ENCODE measurements at regions not wholly inside any gene's neighbourhood (a gene's known extent, or its start where the extent isn't known, plus 50 kb on each side); places are given as distances from the start of the nearest gene placed in this dataset.

DNA sequence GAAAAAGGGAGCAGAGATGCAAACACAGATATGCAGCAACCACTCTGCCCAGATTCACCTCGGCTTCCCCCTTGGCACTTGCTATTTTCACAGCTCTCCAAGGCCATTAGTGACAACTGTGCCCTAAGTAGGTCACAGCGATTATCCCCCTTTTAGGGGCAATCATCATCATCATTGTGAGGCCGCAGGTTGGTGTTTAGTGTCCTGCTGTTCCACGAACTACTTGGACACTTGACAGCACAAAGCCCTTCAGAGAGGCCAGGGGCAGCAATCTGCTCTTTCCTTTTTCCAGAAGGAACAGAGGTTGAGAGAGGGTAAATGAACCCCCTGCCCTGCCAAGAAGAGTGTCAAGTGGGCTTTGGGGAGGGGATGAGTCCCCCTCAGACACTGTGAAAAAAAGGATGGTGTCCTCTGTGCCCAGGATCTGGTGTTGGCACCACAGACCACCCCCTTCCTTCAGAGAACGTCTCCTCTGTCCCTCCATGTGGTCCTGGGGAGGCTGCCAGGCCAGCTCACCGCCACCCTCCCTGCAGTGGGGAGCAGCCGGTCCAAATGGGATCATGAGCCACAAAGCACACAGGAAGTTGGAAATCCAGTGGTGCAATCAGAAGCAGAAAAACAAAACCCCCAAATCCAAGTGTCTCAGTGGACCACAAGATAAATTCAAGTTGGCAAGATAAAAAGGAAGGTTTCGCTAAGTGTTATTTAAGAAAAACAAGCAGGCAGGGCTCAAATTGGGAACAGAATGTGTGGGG is 78.4 kb upstream of the MED9 start:
- DNase-seq (ENCODE audit: low spot score) = no peak
- TF ChIP-seq, protein P1, sequence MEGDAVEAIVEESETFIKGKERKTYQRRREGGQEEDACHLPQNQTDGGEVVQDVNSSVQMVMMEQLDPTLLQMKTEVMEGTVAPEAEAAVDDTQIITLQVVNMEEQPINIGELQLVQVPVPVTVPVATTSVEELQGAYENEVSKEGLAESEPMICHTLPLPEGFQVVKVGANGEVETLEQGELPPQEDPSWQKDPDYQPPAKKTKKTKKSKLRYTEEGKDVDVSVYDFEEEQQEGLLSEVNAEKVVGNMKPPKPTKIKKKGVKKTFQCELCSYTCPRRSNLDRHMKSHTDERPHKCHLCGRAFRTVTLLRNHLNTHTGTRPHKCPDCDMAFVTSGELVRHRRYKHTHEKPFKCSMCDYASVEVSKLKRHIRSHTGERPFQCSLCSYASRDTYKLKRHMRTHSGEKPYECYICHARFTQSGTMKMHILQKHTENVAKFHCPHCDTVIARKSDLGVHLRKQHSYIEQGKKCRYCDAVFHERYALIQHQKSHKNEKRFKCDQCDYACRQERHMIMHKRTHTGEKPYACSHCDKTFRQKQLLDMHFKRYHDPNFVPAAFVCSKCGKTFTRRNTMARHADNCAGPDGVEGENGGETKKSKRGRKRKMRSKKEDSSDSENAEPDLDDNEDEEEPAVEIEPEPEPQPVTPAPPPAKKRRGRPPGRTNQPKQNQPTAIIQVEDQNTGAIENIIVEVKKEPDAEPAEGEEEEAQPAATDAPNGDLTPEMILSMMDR (IDR thresholded peaks at IDR 0.05; ENCODE audit: borderline replicate concordance, control extremely low read depth, extremely low read depth, insufficient read depth, missing control alignments) = no peak
- in situ Hi-C loops (cut with MboI; ENCODE audit: low sequenced_read_pairs, unreplicated experiment) = no loop called here

DNA sequence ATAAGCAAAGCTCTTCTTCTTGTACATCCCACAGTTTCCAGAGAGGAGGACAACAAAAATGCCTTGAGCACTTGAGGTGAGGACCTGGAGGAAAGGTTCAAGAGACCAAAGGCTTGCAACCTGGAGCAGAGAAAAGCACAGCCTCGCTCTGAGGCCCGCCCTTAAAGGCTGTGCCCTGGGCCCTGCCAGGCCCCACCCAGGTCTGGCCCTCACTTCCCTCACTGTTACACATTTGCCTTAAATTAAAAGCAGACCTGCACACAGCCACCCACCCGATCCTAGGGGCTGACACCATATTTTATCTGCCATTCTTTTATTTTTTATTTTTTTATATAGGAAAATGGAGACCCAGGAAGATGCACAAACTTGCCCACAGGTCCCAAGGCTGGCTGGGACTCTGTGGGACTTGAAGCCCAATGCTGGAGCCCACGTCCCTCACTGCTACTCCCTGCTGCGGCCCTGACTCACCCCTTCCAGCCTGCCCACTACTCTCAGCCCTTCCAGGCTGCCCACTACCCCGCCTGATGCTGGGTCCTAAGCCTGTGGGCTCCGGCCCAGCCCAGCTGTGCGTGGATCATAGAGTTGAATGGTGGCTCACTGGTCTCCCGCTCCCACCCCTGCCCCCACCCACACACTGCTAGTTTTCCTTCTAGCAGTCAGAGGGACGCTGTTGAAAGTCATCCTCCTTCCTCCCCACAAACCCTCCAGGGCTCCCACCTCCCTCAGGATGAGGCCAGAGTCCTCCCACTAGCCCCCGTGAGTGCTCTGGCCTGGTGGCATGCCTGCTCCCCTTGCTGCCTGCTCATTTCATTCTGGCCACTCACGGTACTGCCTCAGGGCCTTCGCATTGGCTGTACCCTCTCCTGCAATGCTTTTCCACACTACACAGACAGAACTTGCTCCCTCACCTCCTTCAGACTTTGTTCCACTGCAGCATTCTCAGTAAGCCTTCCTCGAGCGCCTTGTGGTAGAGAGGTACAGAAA is 77.6 kb upstream of the MED9 start:
- TF ChIP-seq, protein P1 (IDR thresholded peaks at IDR 0.05; ENCODE audit: borderline replicate concordance, control extremely low read depth, extremely low read depth, insufficient read depth, missing control alignments) = no peak
- in situ Hi-C loops (cut with MboI; ENCODE audit: low sequenced_read_pairs, unreplicated experiment) = no loop called here
- DNase-seq (ENCODE audit: low spot score) = no peak

DNA sequence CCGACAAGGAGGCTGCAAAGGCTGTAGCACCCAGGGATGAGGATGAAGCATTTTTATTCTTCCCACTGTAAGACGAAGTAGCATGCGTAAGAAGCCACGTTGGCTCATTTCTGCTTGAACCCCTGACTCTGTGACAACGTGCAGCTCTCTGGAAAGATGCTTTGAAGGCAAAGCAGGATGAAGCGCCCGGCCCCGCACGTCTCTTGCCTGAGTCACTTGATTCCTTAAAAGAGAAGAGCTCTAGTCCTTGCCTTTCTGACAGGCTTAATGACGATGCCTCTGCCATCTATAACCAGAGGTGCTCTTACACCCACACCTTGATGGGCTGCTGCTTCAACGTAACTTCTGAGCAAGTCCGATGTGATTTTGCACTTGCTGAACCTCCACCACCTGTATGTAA is 76.7 kb upstream of the MED9 start:
- in situ Hi-C loops (cut with MboI; ENCODE audit: low sequenced_read_pairs, unreplicated experiment) = no loop called here

DNA sequence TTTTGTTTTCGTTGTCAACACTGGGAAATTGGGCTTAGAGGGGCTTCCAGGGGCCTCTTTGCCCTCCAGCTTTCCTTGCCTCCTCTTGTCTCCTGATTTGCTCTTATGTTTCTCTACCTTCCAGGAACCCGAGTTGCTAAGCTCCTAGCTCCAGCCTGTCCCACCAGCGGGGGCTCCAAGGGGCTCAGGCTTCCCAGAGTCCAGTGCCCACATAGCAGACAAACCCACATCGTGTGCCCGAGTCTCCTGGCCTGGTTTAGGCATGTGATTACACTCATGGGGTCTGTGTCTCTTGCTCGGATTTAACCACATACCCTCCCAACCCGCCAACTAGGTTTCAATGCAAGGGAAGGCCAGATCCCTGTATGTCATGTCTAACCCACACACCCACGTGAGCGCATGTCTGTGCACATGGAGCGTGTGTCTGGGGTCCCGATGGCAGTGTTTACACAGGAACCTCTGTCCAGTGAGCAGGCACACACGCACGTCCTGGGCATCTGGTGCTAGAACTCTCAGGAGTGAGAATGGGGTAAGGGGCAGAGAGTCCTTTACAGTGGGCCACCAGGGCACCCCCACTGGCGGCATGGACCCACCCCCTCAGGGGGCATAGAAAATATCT is 76.1 kb upstream of the MED9 start:
- no peak for DNase-seq (ENCODE audit: low spot score)
- TF ChIP-seq, protein P1 (IDR thresholded peaks at IDR 0.05; ENCODE audit: borderline replicate concordance, control extremely low read depth, extremely low read depth, insufficient read depth, missing control alignments) = no peak
- in situ Hi-C loops (cut with MboI; ENCODE audit: low sequenced_read_pairs, unreplicated experiment) = no loop called here

More for the DNA sequence above, 76.7 kb upstream of the MED9 start:
- DNase-seq (ENCODE audit: low spot score) = no peak
- TF ChIP-seq, protein P1 (IDR thresholded peaks at IDR 0.05; ENCODE audit: borderline replicate concordance, control extremely low read depth, extremely low read depth, insufficient read depth, missing control alignments) = no peak

DNA sequence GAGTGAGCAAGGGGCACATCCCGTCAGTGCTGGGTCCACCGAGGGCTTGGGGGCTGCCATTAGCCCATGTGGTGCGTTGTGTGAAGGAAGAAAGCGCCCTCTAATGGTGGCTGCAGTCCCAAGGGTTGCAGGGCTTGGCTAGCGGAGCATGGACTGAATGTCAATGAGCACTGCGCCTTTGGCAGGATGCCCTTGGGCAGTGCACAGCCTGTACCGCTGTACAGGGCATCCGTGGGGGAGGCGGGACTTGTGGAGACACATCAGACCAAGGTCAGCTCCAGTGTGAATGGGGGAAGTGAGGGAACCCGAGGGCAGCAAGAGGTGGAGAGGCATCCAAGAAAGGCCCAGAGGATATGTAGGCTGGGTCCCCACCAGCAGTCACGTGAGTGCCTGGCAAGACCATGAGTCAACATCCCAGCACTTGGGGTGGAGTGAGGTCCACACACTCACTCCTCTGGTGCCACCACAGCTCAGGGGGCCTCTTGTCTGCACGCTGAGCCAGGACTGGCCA is 75.5 kb upstream of the MED9 start:
- TF ChIP-seq, protein P1 (IDR thresholded peaks at IDR 0.05; ENCODE audit: borderline replicate concordance, control extremely low read depth, extremely low read depth, insufficient read depth, missing control alignments) = no peak
- no peak for DNase-seq (ENCODE audit: low spot score)
- in situ Hi-C loops (cut with MboI; ENCODE audit: low sequenced_read_pairs, unreplicated experiment) = no loop called here

DNA sequence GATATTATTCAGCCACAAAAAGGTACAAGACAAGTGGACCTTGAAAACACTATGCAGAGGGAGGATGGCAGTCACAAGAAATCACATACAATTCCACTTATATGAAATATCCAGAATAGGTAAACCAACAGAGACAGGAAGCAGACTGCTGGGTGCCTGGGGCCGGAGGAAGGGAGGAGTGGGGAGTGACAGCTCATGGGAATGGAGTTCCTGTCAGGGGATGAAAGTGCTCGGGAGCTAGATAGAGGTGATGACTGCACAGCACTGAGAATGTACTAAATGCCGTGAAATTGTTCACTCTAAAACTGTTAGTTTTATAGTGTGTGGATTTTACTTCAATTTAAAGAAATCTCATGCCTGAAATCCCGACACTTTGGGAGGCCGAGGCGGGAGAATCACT is 74.2 kb upstream of the MED9 start:
- TF ChIP-seq, protein P1 (IDR thresholded peaks at IDR 0.05; ENCODE audit: borderline replicate concordance, control extremely low read depth, extremely low read depth, insufficient read depth, missing control alignments) = no peak
- DNase-seq (ENCODE audit: low spot score) = no peak
- in situ Hi-C loops (cut with MboI; ENCODE audit: low sequenced_read_pairs, unreplicated experiment) = no loop called here
